HG03378 (cell line): ENCODE measurements at regions not wholly inside any gene's neighbourhood (a gene's known extent, or its start where the extent isn't known, plus 50 kb on each side); places are given as distances from the start of the nearest gene placed in this dataset.
"Not testable (repeated sequence)": the region's sequence is repeated elsewhere in the genome, so short reads cannot be mapped to it uniquely, and the experiment has no call there.

ENCODE experiments used
- ATAC-seq: cut with Tn5 transposase; IDR thresholded peaks from one replicate; pipeline ENCODE4 v1.9.1; 2021; ENCODE audit warnings: mild to moderate bottlenecking, moderate library complexity; ENCODE audit not compliant: unreplicated experiment

GRCh38 chr4:160375772-160376452, 1273.0 kb downstream of the RAPGEF2 start:
- no peak for ATAC-seq

GRCh38 chr4:160386846-160387245, 1284.0 kb downstream of the RAPGEF2 start:
- ATAC-seq = no peak

GRCh38 chr4:160399826-160400225, 1296.9 kb downstream of the RAPGEF2 start:
- no peak for ATAC-seq

DNA sequence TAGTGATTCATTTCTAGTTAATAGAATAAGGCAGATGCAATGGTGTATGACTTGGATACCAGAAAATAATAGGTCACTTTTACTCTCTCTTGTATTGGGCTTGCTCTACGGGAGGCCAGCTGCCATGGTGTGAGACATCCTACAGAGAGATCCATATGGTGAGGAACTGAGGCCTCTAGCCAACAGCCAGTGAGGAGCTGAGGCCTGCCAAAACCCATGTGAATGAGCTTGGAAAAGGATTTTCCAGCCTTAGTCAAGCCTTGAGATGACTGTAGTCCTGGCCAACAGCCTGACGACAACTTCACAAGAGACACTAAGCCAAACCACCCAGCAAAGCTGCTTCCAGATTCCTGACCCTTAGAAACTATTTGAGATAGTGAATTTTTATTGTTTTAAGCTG, 1300.2 kb downstream of the RAPGEF2 start:
- ATAC-seq = no peak

GRCh38 chr4:160406263-160406825, 1303.5 kb downstream of the RAPGEF2 start:
- no peak for ATAC-seq

GRCh38 chr4:160414496-160414895, 1311.6 kb downstream of the RAPGEF2 start:
- no peak for ATAC-seq

DNA sequence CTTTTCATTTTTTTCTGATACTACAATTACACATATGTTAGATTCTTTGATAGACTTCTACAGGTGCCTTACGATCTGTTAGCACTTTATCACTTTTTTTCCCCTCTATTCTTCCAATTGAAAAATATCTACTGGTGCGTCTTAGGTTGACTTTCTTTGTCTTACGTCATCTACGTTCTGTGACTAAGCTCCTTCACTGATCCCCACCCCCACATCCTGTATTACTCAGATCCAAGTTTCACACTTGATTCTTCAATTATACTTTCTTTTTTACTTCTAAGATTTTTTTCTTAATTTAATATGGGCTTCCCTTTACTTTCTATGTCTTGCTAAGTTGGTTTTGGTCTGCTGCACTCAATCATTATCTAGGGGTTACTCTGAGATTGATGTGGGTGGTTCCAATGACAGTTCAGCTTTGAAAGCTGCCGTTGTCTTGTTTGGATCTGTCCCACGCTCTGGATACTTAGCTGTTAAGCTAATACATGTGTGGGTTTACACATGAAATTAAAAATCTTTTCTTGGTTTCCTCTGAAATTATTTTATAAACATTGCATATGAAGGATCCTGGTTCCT, 1321.1 kb downstream of the RAPGEF2 start:
- ATAC-seq = no peak

- ATAC-seq = no peak
These were observed 1323.4 kb downstream of the RAPGEF2 start for GRCh38 chr4:160426233-160426632.

DNA sequence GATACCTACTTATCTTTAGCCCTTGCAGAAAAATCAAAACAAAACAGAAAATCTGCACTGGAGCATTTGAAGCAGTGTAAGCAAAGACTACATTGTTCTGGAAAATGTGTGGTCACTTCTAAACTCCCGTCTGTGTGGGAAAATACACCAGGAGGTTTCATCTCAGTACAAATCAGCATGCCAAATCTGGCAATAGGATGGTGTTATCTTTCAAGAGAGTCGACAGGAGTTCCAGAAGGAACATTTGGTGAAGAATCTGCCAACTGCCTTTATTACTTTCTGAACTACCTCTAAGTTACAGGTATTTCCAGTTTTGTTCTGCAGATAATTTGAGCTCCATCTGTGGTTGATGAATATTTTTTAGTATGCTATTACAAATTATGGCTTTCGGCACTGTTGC, 1348.0 kb downstream of the RAPGEF2 start:
- no peak for ATAC-seq

GRCh38 chr4:160481696-160482690, 1379.1 kb downstream of the RAPGEF2 start:
- not testable (repeated sequence) for ATAC-seq

DNA sequence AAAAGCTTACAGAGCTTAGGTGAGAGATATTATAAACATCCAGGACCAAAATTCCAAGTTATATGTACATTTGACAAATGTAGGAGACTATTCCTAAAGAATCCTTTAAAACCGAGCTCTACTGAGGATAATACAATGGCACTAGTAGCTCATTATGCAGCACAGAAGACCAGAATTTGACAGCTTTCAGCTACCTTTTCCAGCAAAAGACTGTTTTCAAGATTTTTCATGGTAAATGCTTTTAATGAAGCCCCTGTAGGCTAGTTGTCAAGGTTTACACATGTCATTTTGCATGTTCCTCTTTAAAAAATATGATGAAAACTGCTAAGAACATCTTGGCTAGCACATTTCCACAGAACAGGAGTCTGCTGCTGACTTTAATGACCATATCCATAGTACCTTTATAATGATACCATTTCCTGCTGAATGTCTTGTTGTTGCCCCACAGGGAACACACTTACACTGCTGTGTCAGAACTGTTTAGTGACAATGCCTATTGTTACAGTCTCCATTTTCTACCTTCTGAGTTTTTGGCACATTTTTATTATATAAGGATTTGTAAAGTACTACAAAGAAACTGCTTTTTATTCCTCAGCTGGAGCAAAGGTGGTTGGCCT, 1382.3 kb downstream of the RAPGEF2 start:
- no peak for ATAC-seq

DNA sequence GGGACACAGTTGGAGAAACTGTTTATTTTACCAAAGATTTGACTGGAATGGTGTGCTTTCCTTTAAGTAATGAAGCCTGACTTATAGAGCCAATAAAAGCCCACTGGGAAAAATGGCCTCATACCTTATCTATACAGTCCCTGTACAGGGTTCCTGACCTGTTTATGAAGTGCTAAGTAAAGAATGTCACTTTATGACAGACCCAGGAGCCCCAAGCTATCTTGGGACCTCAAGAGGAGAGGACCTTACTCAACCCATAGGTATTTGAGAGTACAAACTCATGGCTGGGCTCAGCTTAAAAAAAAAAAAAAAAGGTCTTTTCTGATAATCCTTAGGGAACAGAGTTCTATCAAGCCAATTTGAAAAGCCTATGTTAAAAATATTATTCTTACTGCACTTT, 1389.3 kb downstream of the RAPGEF2 start:
- no peak for ATAC-seq

DNA sequence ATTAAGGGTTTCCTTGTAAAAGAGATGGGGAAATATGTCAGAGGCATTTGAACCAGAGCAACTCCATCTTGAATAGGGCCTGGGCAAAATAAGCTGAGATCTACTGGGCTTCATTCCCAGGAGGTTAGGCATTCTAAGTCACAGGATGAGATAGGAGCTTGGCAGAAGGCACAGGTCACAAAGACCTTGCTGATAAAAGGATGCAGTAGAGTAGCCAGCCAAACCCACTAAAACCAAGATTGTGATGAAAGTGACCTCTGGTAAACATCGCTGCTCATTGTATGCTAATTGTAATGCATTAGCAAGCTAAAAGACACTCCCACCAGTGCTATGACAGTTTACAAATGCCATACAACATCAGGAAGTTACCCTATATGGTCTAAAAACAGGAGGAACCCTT, 1390.3 kb downstream of the RAPGEF2 start:
- ATAC-seq = no peak

DNA sequence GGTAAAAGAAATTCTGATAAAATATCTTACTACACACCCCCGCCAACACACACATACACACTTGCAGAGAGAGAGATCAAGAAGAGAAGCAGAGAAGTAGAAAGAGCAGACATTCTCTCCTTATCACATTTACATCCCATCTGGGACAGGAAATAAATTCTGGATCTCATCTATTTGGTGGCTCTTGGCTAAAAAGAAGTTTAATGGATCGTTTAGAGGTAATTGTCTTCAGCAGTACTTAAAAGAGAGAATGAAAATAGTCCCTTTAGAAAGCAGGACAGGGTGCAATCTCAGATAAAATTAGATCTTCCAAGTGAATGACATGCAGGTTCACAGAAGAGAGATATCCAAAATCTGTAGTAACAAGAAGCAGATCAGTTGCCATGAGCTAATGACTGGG, 1392.5 kb downstream of the RAPGEF2 start:
- ATAC-seq = no peak

DNA sequence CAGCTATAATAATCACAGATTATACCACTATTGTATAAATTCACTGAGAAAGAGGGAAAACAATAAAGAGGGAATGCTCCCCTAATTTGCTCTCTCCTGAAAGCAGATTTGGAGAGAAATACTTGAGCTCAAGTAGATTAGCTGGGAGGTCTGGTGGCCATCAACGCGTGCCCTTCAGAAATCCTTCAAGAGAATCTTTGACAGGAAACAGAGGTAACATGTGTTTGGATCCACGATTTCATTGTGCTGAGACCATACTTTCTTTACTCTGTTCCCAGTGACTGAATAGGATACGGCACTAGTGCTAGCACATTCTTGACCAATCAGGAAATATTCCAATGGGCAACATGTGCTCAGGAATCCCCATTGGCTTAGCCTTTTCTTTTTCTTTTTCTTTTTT, 1395.3 kb downstream of the RAPGEF2 start:
- no peak for ATAC-seq

GRCh38 chr4:160505724-160506123, 1402.8 kb downstream of the RAPGEF2 start:
- no peak for ATAC-seq

DNA sequence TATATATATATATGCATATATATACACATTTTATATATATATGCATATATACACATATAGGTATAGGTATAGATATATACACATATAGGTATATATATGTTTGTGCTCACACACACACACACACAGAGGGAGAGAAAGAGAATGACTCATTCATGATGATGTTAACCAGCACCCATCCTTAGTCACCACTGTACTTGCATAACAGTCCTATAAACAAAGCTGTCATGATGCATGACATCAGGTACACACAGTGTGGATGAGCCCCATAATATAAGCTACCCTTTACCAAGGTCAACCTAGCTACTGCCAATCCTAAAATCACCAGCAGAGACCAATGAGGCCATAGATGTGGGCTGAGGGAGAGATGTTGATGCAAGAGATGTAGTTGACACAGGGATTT, 1408.0 kb downstream of the RAPGEF2 start:
- ATAC-seq = no peak

GRCh38 chr4:160514126-160514525, 1411.2 kb downstream of the RAPGEF2 start:
- no peak for ATAC-seq

- no peak for ATAC-seq
These were observed 1420.4 kb downstream of the RAPGEF2 start for GRCh38 chr4:160523231-160523630.

- no peak for ATAC-seq
These were observed 1434.8 kb downstream of the RAPGEF2 start for GRCh38 chr4:160537681-160538080.

- ATAC-seq = no peak
These were observed 1443.3 kb downstream of the RAPGEF2 start for GRCh38 chr4:160546201-160546600.
